ENCODE measurements at regions not wholly inside any gene's neighbourhood (a gene's known extent, or its start where the extent isn't known, plus 50 kb on each side); places are given as distances from the start of the nearest gene placed in this dataset.

- TF ChIP-seq EZH2 (IDR thresholded peaks at IDR 0.05), result no peak
- no peak for TF ChIP-seq POLR2AphosphoS5 (IDR thresholded peaks at IDR 0.05; ENCODE audit: borderline replicate concordance, low read depth, low read length)
Measured at GRCh38 chr11:111186308-111186915, 59.1 kb upstream of the POU2AF2 start.

All from SK-N-MC (cell line).